ACC112 (cell line): ENCODE measurements at regions not wholly inside any gene's neighbourhood (a gene's known extent, or its start where the extent isn't known, plus 50 kb on each side); places are given as distances from the start of the nearest gene placed in this dataset.
"Not testable (repeated sequence)": the region's sequence is repeated elsewhere in the genome, so short reads cannot be mapped to it uniquely, and the experiment has no call there.

Source experiments
- H2AFZ ChIP-seq: fragments of 200-600 bp; sonication (generic); one replicate; pipeline ENCODE4 v1.6.0; 2017; ENCODE audit warnings: antibody characterized with exemption, low read length; ENCODE audit not compliant: unreplicated experiment
- H3K27ac ChIP-seq: fragments of 200-600 bp; sonication (generic); 2 replicates; pipeline ENCODE4 v1.5.1; 2014; ENCODE audit warnings: low read depth, mild to moderate bottlenecking, antibody characterized with exemption, low read length, moderate library complexity
- H3K27me3 ChIP-seq: fragments of 200-600 bp; sonication (generic); 2 replicates; pipeline ENCODE4 v1.6.1; 2014; ENCODE audit warnings: mild to moderate bottlenecking, antibody characterized with exemption, low read length, moderate library complexity, mixed read lengths; ENCODE audit not compliant: insufficient read depth
- H3K36me3 ChIP-seq: fragments of 200-600 bp; sonication (generic); 2 replicates; pipeline ENCODE4 v1.6.1; 2016; ENCODE audit warnings: mild to moderate bottlenecking, antibody characterized with exemption, low read length, moderate library complexity, mixed read lengths; ENCODE audit not compliant: insufficient read depth
- H3K4me1 ChIP-seq: fragments of 200-600 bp; sonication (generic); one replicate; pipeline ENCODE4 v1.6.1; 2016; ENCODE audit warnings: low read length, mixed read lengths; ENCODE audit not compliant: insufficient read depth, unreplicated experiment, control insufficient read depth
- H3K4me3 ChIP-seq: fragments of 200-600 bp; sonication (generic); 2 replicates; pipeline ENCODE4 v1.5.1; 2014; ENCODE audit warnings: mild to moderate bottlenecking, low read depth, low read length
- H3K79me2 ChIP-seq: fragments of 200-600 bp; sonication (generic); one replicate; pipeline ENCODE4 v1.6.0; 2016; ENCODE audit warnings: low read length; ENCODE audit not compliant: control insufficient read depth, unreplicated experiment, insufficient read depth

DNA sequence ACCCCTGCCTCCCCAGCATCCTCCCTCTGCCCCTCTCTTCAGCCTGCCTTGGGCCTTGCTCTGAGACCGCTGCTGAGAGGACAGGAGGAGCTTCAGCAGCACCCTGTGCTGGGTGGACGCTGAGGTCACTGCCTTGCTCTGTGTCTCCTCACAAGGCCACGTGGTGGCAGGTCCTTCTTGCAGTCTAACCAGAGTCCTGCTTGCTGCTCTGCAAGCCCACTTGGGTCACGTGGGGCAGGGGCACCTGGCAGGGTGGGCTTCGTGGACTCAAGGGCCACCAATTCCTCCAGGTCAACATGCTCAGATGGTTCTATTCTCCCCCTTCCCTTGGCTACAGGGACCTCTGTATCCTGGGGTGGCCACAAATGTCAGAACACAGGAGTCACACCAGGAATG is 235.0 kb downstream of the TMEM121 start:
- not testable (repeated sequence) for H3K4me1 ChIP-seq, H3K27me3 ChIP-seq, H3K79me2 ChIP-seq, H2AFZ ChIP-seq, H3K27ac ChIP-seq, H3K4me3 ChIP-seq, H3K36me3 ChIP-seq

DNA sequence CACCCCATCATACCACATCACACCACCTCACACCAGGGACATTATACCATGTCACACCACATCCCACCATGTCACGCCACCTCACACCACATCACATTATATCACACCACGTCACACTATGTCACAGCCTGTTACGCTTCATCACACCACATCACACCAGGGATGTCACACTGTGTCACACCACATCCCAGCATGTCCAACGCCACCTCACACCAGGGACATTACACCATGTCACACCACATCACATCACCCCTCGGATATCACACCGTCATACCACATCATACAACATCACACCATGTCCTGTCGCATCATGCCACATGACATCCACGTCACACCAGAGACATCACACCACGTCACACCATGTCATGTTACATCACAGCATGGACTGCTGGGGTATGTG is 235.5 kb downstream of the TMEM121 start:
- Histone ChIP-seq H3K27me3 (no peaks in the 10 kb centered on the region), H3K27ac (no peak overlapping the region), H3K4me3 (no peak overlapping the region), H2AFZ (no peak overlapping the region), H3K4me1 (no peaks in the 10 kb centered on the region), H3K36me3 (no peaks in the 10 kb centered on the region), H3K79me2 (no peaks in the 10 kb centered on the region)

DNA sequence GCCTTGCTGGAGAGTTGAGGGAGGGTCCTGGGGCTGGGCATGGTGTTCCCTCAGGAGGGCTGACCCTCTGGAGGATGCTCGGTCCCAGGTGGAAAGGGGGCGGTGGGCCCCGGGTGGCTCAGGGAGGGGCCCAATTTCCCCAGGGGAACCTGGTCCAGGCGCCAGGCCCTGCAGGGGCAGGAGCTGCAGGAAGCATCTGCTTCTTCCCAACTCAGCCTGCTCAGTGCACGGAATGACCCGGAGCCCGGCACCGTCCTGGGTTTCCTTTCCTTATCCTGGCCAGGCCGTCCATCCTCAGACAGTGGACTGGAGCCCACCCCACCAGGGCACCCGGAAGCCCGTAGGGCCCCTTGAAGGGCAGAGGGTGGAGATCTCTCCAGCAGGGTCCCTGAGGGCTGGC is 235.9 kb downstream of the TMEM121 start:
- H3K27me3 ChIP-seq, H3K4me3 ChIP-seq, H3K36me3 ChIP-seq, H3K27ac ChIP-seq, H3K79me2 ChIP-seq, H2AFZ ChIP-seq, H3K4me1 ChIP-seq: not testable (repeated sequence)

DNA sequence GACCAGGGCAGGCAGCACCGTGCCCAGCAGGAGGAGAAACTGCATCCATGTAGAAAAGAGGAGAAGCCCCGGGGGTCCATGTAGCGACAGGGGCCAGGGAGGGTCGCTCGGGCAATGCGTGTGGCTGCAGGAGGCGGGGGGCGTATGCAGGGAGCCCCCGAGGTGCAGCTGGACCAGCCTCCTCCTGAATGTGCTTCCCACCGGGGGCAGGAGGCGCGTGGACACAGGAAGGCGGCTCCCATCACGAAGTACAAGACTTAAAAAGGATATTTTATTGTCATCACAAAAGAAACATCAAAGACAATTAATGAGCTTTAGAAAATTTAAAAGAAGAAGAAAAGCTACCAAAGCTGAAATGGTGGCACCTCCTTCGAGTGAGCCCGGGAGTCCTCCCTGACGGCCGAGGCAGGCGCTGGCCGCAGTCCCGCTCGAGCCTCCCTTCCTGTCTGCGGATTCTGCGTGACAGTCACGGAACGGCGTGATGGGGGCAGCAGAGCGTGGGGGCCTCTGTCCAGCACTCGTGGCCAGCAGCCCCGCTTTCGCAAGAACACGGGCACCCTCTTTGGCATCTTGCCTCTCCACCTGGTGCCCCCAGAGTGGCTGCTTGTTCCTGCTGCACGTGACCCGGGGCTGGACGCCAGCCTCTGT is 238.0 kb downstream of the TMEM121 start:
- H3K27me3 ChIP-seq, H2AFZ ChIP-seq: not testable (repeated sequence)

DNA sequence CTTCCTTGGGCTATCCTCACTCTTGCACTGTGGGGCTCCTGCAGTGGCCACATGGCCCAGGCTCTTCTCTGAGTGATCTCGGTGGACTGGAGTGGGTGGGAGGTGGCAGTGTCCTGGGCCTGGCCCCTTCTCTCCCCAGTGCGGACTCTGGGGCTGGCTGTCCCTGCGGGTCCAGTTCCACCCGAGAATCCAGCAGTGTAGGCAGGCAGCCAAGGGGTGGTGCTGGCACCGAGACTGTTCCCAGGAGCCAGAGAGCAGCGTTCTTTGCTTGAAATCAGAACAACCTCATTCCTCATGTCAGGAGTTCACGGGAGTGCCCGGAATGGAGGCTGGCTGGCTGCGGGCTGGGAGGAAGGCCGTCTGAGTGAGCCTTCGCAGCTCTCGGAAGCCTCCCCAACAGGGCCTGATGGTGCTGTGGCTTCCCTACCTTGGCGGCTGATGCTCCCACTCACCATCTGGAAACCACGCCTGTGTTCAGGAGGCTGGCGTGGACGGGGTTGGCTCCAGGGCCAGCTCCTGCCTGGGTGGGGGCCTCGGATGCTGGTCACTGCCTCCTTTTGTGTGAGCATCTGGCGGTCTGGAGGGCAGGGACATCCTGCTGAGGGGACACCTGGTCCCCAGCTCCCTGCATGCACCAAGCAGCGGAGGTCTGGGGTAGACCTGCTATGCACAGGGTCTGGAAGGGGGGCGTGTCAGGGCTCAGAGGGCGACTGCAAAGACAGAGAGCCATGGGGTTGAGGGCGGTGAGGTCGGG is 238.9 kb downstream of the TMEM121 start:
- not testable (repeated sequence) for H3K4me1 ChIP-seq, H3K27ac ChIP-seq, H2AFZ ChIP-seq, H3K4me3 ChIP-seq, H3K36me3 ChIP-seq, H3K27me3 ChIP-seq, H3K79me2 ChIP-seq

More for the DNA sequence above, 238.0 kb downstream of the TMEM121 start:
- H3K4me1 ChIP-seq, H3K4me3 ChIP-seq, H3K27ac ChIP-seq, H3K79me2 ChIP-seq, H3K36me3 ChIP-seq: not testable (repeated sequence)

DNA sequence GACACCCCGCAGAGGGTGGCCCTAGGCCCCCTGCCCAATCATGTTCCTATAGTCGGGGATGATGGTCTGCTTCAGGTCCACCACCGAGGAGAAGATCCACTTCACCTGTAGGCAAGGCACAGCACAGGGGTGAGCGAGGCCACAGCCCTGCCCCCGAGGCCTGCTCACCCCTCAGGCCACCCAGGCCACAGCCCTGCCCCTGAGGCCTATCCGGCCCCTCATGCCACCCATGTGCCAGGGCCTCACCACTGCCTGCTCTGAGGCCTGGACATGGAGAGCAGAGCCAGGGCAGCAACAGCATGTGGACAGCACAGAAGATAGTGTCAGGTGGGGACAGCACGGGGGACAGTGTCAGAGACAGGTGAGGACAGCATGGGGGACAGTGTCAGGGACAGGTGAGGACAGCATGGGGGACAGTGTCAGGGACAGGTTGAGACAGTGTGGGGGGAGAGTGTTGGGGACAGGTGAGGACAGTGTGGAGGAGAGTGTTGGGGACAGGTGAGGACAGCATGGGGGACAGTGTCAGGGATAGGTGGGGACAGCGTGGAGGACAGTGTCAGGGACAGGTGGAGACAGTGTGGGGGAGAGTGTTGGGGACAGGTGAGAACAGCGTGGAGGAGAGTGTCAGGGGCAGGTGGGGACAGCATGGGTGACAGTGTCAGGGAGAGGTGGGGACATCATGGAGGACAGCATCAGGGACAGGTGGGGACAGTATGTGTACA is 239.7 kb downstream of the TMEM121 start:
- Histone ChIP-seq H2AFZ (no peak overlapping the region), H3K79me2 (no peaks in the 10 kb centered on the region), H3K36me3 (no peaks in the 10 kb centered on the region), H3K4me1 (no peaks in the 10 kb centered on the region), H3K4me3 (no peak overlapping the region), H3K27me3 (no peaks in the 10 kb centered on the region), H3K27ac (no peak overlapping the region)

DNA sequence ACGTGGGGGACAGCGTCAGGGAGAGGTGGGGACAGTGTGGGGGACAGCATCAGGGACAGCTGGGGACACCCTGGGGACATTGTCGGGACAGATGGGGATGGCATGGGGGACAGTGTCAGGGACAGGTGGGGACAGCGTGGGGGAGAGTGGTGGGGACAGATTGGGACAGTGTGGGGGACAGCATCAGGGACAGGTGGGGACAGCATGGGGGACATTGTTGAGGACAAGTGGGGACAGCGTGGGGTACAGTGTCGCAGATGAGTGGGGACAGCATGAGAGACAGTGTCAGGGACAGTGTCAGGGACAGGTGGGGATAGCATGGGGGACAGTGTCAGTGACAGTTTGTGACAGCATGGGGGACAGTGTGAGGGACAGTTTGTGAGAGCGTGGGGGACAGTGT is 240.9 kb downstream of the TMEM121 start:
- no peaks in the 10 kb centered on the region for H3K4me1 ChIP-seq
- no peak overlapping the region for H3K4me3 ChIP-seq
- H3K79me2 ChIP-seq = no peaks in the 10 kb centered on the region
- H2AFZ ChIP-seq = no peak overlapping the region
- H3K27ac ChIP-seq = no peak overlapping the region
- H3K36me3 ChIP-seq = no peaks in the 10 kb centered on the region
- no peaks in the 10 kb centered on the region for H3K27me3 ChIP-seq

DNA sequence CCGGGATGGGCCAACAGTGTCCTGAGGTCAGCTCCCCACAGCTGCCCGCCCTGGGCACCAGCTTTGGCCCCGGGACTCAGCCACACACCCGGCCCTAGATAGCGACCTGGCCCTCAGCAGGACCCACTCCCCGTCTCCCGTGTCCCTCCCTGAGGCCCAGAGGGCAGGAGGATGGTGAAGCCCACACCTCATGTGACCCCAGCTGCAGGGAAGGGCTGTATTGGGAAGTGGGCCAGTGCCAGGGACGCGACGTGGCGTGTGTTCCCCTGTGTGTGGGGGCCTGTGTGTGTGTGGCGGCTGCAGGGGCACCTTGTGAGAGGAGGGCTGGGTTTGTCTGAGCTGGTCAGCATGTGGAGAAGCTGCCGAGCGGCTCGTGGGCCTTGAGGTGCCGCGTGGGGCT is 241.7 kb downstream of the TMEM121 start:
- H3K27ac ChIP-seq, H3K4me3 ChIP-seq, H3K27me3 ChIP-seq, H3K79me2 ChIP-seq, H2AFZ ChIP-seq, H3K4me1 ChIP-seq, H3K36me3 ChIP-seq: not testable (repeated sequence)

DNA sequence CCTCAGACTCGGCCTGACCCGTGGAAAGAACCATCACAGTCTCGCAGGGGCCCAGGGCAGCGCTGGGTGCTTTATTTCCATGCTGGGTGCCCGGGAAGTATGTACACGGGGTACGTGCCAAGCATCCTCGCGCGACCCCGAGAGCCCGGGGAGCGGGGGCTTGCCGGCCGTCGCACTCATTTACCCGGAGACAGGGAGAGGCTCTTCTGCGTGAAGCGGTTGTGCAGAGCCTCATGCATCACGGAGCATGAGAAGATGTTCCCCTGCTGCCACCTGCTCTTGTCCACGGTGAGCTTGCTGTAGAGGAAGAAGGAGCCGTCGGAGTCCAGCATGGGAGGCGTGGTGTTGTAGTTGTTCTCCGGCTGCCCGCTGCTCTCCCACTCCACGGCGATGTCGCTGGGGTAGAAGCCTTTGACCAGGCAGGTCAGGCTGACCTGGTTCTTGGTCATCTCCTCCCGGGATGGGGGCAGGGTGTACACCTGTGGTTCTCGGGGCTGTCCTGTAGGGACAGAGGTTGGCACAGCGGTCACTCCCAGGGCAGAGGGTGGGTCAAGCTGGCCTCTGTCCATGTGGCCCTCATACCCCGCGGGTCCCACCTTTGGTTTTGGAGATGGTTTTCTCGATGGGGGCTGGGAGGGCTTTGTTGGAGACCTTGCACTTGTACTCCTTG is 242.8 kb downstream of the TMEM121 start:
- H3K4me3 ChIP-seq, H3K36me3 ChIP-seq, H3K4me1 ChIP-seq, H3K79me2 ChIP-seq, H3K27ac ChIP-seq, H3K27me3 ChIP-seq, H2AFZ ChIP-seq: not testable (repeated sequence)

DNA sequence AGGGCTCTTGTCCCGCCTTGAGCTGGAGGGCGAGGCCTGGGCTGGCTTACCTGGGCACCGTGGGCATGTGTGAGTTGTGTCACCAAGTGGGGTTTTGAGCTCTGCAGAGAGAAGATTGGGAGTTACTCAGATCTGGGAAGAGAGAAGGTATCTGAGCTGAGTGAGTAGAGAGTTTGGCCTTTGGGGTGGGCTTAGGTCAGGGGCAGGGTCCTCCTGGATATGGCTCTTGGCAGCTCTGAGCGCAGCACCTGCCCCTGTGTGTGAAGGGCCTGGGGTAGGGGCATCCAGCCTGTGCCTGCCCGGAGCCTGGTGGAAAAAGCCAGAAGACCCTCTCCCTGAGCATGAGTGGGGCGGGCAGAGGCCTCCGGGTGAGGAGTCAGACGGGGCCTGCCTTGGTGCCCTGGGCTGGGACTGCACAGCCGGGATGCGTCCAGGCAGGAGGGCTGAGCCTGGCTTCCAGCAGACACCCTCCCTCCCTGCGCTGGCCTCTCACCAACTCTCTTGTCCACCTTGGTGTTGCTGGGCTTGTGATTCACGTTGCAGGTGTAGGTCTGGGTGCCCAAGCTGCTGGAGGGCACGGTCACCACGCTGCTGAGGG is 244.3 kb downstream of the TMEM121 start:
- not testable (repeated sequence) for H3K27me3 ChIP-seq, H3K4me1 ChIP-seq, H3K36me3 ChIP-seq, H3K4me3 ChIP-seq, H2AFZ ChIP-seq, H3K27ac ChIP-seq, H3K79me2 ChIP-seq
